ENCODE measurements at regions not wholly inside any gene's neighbourhood (a gene's known extent, or its start where the extent isn't known, plus 50 kb on each side); places are given as distances from the start of the nearest gene placed in this dataset.
"Not testable (repeated sequence)": the region's sequence is repeated elsewhere in the genome, so short reads cannot be mapped to it uniquely, and the experiment has no call there.

DNA sequence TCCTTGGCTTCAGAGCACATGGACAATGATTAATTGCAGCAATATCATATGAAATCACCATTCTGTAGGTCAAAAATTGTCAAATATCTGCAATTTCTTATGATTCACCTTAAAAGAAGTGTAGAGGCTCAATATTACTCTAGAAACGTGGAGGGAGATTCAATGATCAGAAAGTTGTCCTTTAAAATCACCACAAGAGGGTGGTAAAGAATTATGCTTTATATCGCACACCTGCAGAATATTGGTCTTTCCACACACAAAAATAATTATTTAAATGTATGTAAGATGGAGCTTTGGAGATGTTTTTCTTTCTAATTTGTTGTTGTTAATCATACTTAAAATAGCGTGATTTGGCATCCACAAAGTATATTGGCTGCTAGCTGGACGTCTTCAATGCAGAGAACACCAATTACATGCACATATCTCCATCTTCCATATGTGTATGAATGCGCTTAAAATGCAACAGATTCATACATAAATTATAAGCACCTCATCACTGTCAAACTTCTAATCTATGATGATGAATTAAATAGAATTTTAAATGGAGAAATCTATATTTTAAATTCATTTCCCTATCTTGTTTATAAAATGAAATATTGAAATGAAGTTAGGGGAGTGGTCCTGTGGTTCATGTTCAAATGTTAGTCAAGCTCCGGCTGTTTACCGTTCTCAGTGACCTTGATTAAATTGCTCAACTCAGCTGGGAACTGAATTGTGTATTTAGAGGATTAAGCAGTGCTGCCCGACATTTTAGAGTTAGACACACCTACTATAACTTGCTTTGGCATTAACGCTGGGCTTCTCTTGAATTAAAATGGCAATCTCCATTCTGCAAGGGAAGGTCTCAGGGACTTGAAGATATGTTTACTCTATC, 153.5 kb upstream of the CHL1 start:
- not testable (repeated sequence) for H4K91ac ChIP-seq (ENCODE audit: low read depth, low read length); H3K4ac ChIP-seq (ENCODE audit: low read depth, low read length); H3K79me1 ChIP-seq (ENCODE audit: low read length); H4K12ac ChIP-seq (ENCODE audit: low read depth, low read length); H3K18ac ChIP-seq (ENCODE audit: low read length); H3K27me3 ChIP-seq (ENCODE audit: insufficient read depth, low read length); H3K9me3 ChIP-seq (ENCODE audit: insufficient read depth, low read depth, low read length); H2BK12ac ChIP-seq (ENCODE audit: low read length); H3K14ac ChIP-seq (ENCODE audit: low read length); H2AK5ac ChIP-seq (ENCODE audit: low read length); H2AFZ ChIP-seq (ENCODE audit: insufficient read depth, low read length, poor library complexity); H2BK120ac ChIP-seq (ENCODE audit: insufficient read depth, low read length, poor library complexity); H3K4me2 ChIP-seq (ENCODE audit: low read length); H3K9ac ChIP-seq (ENCODE audit: low read length); H3K4me3 ChIP-seq (ENCODE audit: low read depth, low read length); H4K8ac ChIP-seq (ENCODE audit: low read depth, low read length); H3K27ac ChIP-seq (ENCODE audit: low read depth, low read length); H3K36me3 ChIP-seq (ENCODE audit: control insufficient read depth in 1 of 2, insufficient read depth in 2 of 2, low read length in 2 of 2); H3K79me2 ChIP-seq (ENCODE audit: control insufficient read depth, insufficient read depth, low read length, poor library complexity); DNase-seq; H3K4me1 ChIP-seq (ENCODE audit: control insufficient read depth in 1 of 2, insufficient read depth in 2 of 2, low read length in 2 of 2); H2BK5ac ChIP-seq (ENCODE audit: low read depth, low read length, poor library complexity); H3K23ac ChIP-seq (ENCODE audit: low read length)
- no CpG with 5 or more reads among the region's 9 CpGs for WGBS (ENCODE audit: extremely low coverage, insufficient coverage, insufficient read length)

DNA sequence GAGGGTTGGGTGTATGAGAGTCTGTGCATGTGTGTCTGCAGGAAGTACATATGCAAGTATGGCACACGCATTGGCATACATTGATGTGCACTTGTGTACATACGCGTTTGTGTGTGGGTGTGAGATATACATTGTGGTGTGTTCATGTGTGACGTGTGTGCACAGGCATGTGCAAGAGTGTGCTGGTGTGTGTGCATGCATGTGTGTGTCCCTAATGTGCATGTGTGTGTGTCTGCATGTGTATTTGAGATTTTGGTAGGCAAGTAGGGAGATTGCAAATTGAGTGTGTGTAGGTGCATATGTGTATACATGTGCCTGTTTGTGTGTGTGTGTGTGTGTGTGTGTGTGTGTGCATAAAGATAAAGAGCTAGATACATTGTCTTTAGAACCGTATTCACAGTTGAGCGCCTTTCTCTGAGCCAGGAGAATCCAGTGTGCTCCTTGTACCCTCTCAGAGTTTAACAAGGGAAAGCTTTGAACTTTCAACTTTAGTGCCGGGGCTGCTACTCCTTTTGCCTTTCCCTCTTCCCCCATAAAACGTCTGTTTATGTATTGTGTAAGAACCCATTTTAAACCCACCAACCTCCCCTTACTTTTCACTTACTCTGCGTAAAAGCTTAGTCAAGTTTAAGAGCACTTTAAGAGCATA, 152.4 kb upstream of the CHL1 start:
- Histone ChIP-seq H3K14ac (ENCODE audit: low read length) (no peak overlapping the region), H4K91ac (ENCODE audit: low read depth, low read length) (no peak overlapping the region), H2BK5ac (ENCODE audit: low read depth, low read length, poor library complexity) (no peak overlapping the region), H3K4me1 (ENCODE audit: control insufficient read depth in 1 of 2, insufficient read depth in 2 of 2, low read length in 2 of 2) (no peaks in the 10 kb centered on the region), H4K12ac (ENCODE audit: low read depth, low read length) (no peak overlapping the region), H3K27ac (ENCODE audit: low read depth, low read length) (no peak overlapping the region), H3K4me3 (ENCODE audit: low read depth, low read length) (no peak overlapping the region), H3K4ac (ENCODE audit: low read depth, low read length) (no peak overlapping the region), H2AFZ (ENCODE audit: insufficient read depth, low read length, poor library complexity) (no peak overlapping the region), H2BK120ac (ENCODE audit: insufficient read depth, low read length, poor library complexity) (no peak overlapping the region), H3K9ac (ENCODE audit: low read length) (no peak overlapping the region), H4K8ac (ENCODE audit: low read depth, low read length) (no peak overlapping the region), H2AK5ac (ENCODE audit: low read length) (no peak overlapping the region), H3K36me3 (ENCODE audit: control insufficient read depth in 1 of 2, insufficient read depth in 2 of 2, low read length in 2 of 2) (no peaks in the 10 kb centered on the region), H2BK12ac (ENCODE audit: low read length) (no peak overlapping the region), H3K9me3 (ENCODE audit: insufficient read depth, low read depth, low read length) (no peaks in the 10 kb centered on the region), H3K23ac (ENCODE audit: low read length) (no peak overlapping the region), H3K18ac (ENCODE audit: low read length) (no peak overlapping the region), H3K4me2 (ENCODE audit: low read length) (no peak overlapping the region), H3K27me3 (ENCODE audit: insufficient read depth, low read length) (no peaks in the 10 kb centered on the region), H3K79me2 (ENCODE audit: control insufficient read depth, insufficient read depth, low read length, poor library complexity) (no peaks in the 10 kb centered on the region), H3K79me1 (ENCODE audit: low read length) (no peaks in the 10 kb centered on the region)
- no CpG with 5 or more reads among the region's 9 CpGs for WGBS (ENCODE audit: extremely low coverage, insufficient coverage, insufficient read length)
- DNase-seq, result no peak

DNA sequence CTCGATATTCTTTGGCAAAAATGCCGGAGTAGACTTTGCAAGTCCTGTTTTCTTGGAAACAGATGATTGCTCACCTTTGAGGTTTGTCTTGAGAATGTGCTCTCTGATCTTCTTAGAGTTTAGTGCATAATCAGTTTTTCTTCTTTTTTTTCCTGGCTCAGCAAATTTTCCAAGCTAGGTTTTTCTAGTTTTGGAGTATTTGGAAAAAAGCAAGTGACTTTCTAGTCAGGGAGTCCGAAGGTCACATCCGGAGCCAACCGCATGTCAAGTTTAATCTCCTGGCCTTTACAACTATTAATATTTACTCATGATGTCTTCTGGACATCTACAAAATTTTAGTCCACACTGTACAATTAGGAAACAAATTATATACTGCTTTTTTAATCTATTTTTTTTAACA, 151.6 kb upstream of the CHL1 start:
- H3K9ac ChIP-seq (ENCODE audit: low read length); DNase-seq; H3K4me2 ChIP-seq (ENCODE audit: low read length); H2AK5ac ChIP-seq (ENCODE audit: low read length); H3K27me3 ChIP-seq (ENCODE audit: insufficient read depth, low read length); H3K18ac ChIP-seq (ENCODE audit: low read length); H4K91ac ChIP-seq (ENCODE audit: low read depth, low read length); H3K4me3 ChIP-seq (ENCODE audit: low read depth, low read length); H3K9me3 ChIP-seq (ENCODE audit: insufficient read depth, low read depth, low read length); H4K12ac ChIP-seq (ENCODE audit: low read depth, low read length); H3K36me3 ChIP-seq (ENCODE audit: control insufficient read depth in 1 of 2, insufficient read depth in 2 of 2, low read length in 2 of 2); H2BK120ac ChIP-seq (ENCODE audit: insufficient read depth, low read length, poor library complexity); H3K79me2 ChIP-seq (ENCODE audit: control insufficient read depth, insufficient read depth, low read length, poor library complexity); H2BK5ac ChIP-seq (ENCODE audit: low read depth, low read length, poor library complexity); H3K14ac ChIP-seq (ENCODE audit: low read length); H3K4ac ChIP-seq (ENCODE audit: low read depth, low read length); H3K23ac ChIP-seq (ENCODE audit: low read length); H3K4me1 ChIP-seq (ENCODE audit: control insufficient read depth in 1 of 2, insufficient read depth in 2 of 2, low read length in 2 of 2); H3K79me1 ChIP-seq (ENCODE audit: low read length); H3K27ac ChIP-seq (ENCODE audit: low read depth, low read length); H2BK12ac ChIP-seq (ENCODE audit: low read length); H2AFZ ChIP-seq (ENCODE audit: insufficient read depth, low read length, poor library complexity); H4K8ac ChIP-seq (ENCODE audit: low read depth, low read length): not testable (repeated sequence)
- WGBS (ENCODE audit: extremely low coverage, insufficient coverage, insufficient read length), result no CpG with 5 or more reads among the region's 5 CpGs

DNA sequence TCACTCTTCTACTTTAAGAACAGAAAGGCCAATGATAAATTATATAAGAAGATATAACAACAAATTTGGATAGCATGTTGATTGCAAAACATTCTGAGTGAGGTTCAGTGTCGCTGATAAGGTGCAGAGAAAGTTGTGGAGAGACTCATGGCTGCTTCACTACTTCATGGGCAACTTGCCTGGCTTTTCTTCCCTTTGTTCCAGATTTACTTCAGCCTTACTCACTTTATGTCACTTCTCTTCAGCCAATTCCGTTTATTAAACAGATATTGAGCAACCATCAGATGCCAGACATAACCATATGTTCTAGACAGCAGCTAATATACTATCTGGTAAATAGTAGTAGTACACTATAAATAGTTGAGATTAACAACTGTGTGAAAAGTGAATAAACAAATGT, 150.0 kb upstream of the CHL1 start:
- no peak for DNase-seq
- Histone ChIP-seq H3K4me3 (ENCODE audit: low read depth, low read length) (no peak overlapping the region), H3K79me1 (ENCODE audit: low read length) (no peaks in the 10 kb centered on the region), H3K36me3 (ENCODE audit: control insufficient read depth in 1 of 2, insufficient read depth in 2 of 2, low read length in 2 of 2) (no peaks in the 10 kb centered on the region), H3K9me3 (ENCODE audit: insufficient read depth, low read depth, low read length) (no peaks in the 10 kb centered on the region), H3K4ac (ENCODE audit: low read depth, low read length) (no peak overlapping the region), H4K8ac (ENCODE audit: low read depth, low read length) (no peak overlapping the region), H3K27ac (ENCODE audit: low read depth, low read length) (no peak overlapping the region), H2AFZ (ENCODE audit: insufficient read depth, low read length, poor library complexity) (no peak overlapping the region), H3K23ac (ENCODE audit: low read length) (no peak overlapping the region), H2BK5ac (ENCODE audit: low read depth, low read length, poor library complexity) (no peak overlapping the region), H3K9ac (ENCODE audit: low read length) (no peak overlapping the region), H2BK12ac (ENCODE audit: low read length) (no peak overlapping the region), H3K79me2 (ENCODE audit: control insufficient read depth, insufficient read depth, low read length, poor library complexity) (no peaks in the 10 kb centered on the region), H2AK5ac (ENCODE audit: low read length) (no peak overlapping the region), H2BK120ac (ENCODE audit: insufficient read depth, low read length, poor library complexity) (no peak overlapping the region), H3K18ac (ENCODE audit: low read length) (no peak overlapping the region), H3K27me3 (ENCODE audit: insufficient read depth, low read length) (no peaks in the 10 kb centered on the region), H4K12ac (ENCODE audit: low read depth, low read length) (no peak overlapping the region), H3K4me1 (ENCODE audit: control insufficient read depth in 1 of 2, insufficient read depth in 2 of 2, low read length in 2 of 2) (no peaks in the 10 kb centered on the region), H4K91ac (ENCODE audit: low read depth, low read length) (no peak overlapping the region), H3K14ac (ENCODE audit: low read length) (no peak overlapping the region), H3K4me2 (ENCODE audit: low read length) (no peak overlapping the region)
- no CpG with 5 or more reads among the region's 2 CpGs for WGBS (ENCODE audit: extremely low coverage, insufficient coverage, insufficient read length)
